Adrenal gland (tissue), 5 donors: ENCODE measurements at regions not wholly inside any gene's neighbourhood (a gene's known extent, or its start where the extent isn't known, plus 50 kb on each side); places are given as distances from the start of the nearest gene placed in this dataset.
"Not testable (repeated sequence)": the region's sequence is repeated elsewhere in the genome, so short reads cannot be mapped to it uniquely, and the experiment has no call there.

Experiments used
- POLR2A ChIP-seq, 2 donors: fragments of 450-650 bp; IDR thresholded peaks; one replicate each; pipeline ENCODE4 v1.6.1; 2017; ENCODE audit warnings: antibody characterized with exemption in 2 of 2, mild to moderate bottlenecking in 2 of 2, moderate library complexity in 1 of 2
- TF ChIP-seq, protein P1 (sequence below), 6 experiments: fragments of 450-650 bp in 4 of 6; fragments of 200-600 bp in 2 of 6; sonication (generic) in 1 of 6; IDR thresholded peaks; 1 replicate in 5 of 6; 2 replicates in 1 of 6; pipeline versions ENCODE4 v1.5.1 to v1.8.0; 2016 to 2021; ENCODE audit warnings: antibody characterized with exemption in 6 of 6, mild to moderate bottlenecking in 2 of 6, moderate library complexity in 1 of 6
- donor health status: DM: no; HTN: no; CAD: no.

DNA sequence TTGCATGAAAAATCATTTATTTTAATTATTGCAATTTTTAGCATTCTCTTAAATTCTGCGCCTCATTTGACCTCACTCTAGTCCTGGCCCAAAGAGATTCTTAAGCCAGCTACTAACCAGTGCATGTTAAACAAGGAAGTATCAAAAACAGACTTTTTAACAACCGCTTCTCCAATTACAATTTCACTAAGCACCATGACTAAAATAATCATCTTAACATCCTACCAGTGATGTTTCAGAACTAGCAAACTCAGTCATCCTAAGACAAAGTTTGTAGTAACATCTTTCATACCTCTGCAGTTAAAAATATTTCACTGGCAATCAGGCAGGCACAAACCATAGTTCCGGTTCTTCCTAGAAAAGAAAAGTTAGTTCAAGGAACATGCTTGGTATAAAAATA is 75.5 kb upstream of the NEK3 start:
- TF ChIP-seq, protein P1, sequence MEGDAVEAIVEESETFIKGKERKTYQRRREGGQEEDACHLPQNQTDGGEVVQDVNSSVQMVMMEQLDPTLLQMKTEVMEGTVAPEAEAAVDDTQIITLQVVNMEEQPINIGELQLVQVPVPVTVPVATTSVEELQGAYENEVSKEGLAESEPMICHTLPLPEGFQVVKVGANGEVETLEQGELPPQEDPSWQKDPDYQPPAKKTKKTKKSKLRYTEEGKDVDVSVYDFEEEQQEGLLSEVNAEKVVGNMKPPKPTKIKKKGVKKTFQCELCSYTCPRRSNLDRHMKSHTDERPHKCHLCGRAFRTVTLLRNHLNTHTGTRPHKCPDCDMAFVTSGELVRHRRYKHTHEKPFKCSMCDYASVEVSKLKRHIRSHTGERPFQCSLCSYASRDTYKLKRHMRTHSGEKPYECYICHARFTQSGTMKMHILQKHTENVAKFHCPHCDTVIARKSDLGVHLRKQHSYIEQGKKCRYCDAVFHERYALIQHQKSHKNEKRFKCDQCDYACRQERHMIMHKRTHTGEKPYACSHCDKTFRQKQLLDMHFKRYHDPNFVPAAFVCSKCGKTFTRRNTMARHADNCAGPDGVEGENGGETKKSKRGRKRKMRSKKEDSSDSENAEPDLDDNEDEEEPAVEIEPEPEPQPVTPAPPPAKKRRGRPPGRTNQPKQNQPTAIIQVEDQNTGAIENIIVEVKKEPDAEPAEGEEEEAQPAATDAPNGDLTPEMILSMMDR (IDR thresholded peaks at IDR 0.05) = not testable (repeated sequence)
- not testable (repeated sequence) for TF ChIP-seq POLR2A (IDR thresholded peaks at IDR 0.05)
